Parathyroid adenoma (tissue), 2 donors: ENCODE measurements at regions not wholly inside any gene's neighbourhood (a gene's known extent, or its start where the extent isn't known, plus 50 kb on each side); places are given as distances from the start of the nearest gene placed in this dataset.

ENCODE experiments used
- H2AFZ ChIP-seq: fragments of 300-600 bp; sonication (generic); one replicate; pipeline ENCODE4 v1.7.0; 2017; ENCODE audit warnings: antibody characterized with exemption, mild to moderate bottlenecking
- H3K27ac ChIP-seq: fragments of 300-600 bp; sonication (generic); one replicate; pipeline ENCODE4 v1.7.0; 2017
- H3K27me3 ChIP-seq: fragments of 300-600 bp; sonication (generic); one replicate; pipeline ENCODE4 v1.7.0; 2017; ENCODE audit warnings: low read length; ENCODE audit not compliant: control insufficient read depth, insufficient read depth
- H3K36me3 ChIP-seq: fragments of 300-600 bp; sonication (generic); one replicate; pipeline ENCODE4 v1.7.0; 2017; ENCODE audit warnings: low read length; ENCODE audit not compliant: control insufficient read depth, insufficient read depth
- H3K4me1 ChIP-seq: fragments of 300-600 bp; sonication (generic); one replicate; pipeline ENCODE4 v1.7.0; 2017; ENCODE audit warnings: control low read depth
- H3K4me2 ChIP-seq: fragments of 300-600 bp; sonication (generic); one replicate; pipeline ENCODE4 v1.7.0; 2017; ENCODE audit warnings: low read length
- H3K4me3 ChIP-seq: fragments of 300-600 bp; sonication (generic); one replicate; pipeline ENCODE4 v1.7.0; 2017; ENCODE audit warnings: low read depth, low read length
- H3K79me2 ChIP-seq: fragments of 300-600 bp; sonication (generic); one replicate; pipeline ENCODE4 v1.7.0; 2017; ENCODE audit warnings: control low read depth
- H3K9ac ChIP-seq: fragments of 300-600 bp; sonication (generic); one replicate; pipeline ENCODE4 v1.7.0; 2017; ENCODE audit warnings: mild to moderate bottlenecking
- H3K9me3 ChIP-seq: fragments of 300-600 bp; sonication (generic); one replicate; pipeline ENCODE4 v1.7.0; 2017; ENCODE audit warnings: low read length; ENCODE audit not compliant: control insufficient read depth
- CTCF ChIP-seq: fragments of 300-600 bp; sonication (generic); IDR thresholded peaks from one replicate; pipeline ENCODE4 v1.7.0; 2017; ENCODE audit warnings: antibody characterized with exemption, mild to moderate bottlenecking
- donor health status: primary hyperparathyroidism.

- H3K4me1 ChIP-seq: no peaks in the 10 kb centered on the region
- H2AFZ ChIP-seq: no peak overlapping the region
- H3K27me3 ChIP-seq: no peaks in the 10 kb centered on the region
- TF ChIP-seq CTCF: no peak
- H3K27ac ChIP-seq: no peak overlapping the region
- no peak overlapping the region for H3K4me2 ChIP-seq
- no peaks in the 10 kb centered on the region for H3K9me3 ChIP-seq
- no peak overlapping the region for H3K9ac ChIP-seq
- no peak overlapping the region for H3K4me3 ChIP-seq
- H3K79me2 ChIP-seq: no peaks in the 10 kb centered on the region
- no peaks in the 10 kb centered on the region for H3K36me3 ChIP-seq
Measured at GRCh38 chr13:103200118-103200885, 134.1 kb upstream of the SLC10A2 start.

- H3K27ac ChIP-seq: no peak overlapping the region
- H3K4me3 ChIP-seq: no peak overlapping the region
- H3K9me3 ChIP-seq: no peaks in the 10 kb centered on the region
- H3K4me1 ChIP-seq: no peaks in the 10 kb centered on the region
- no peaks in the 10 kb centered on the region for H3K27me3 ChIP-seq
- H3K79me2 ChIP-seq: no peaks in the 10 kb centered on the region
- no peak overlapping the region for H2AFZ ChIP-seq
- no peaks in the 10 kb centered on the region for H3K36me3 ChIP-seq
- H3K4me2 ChIP-seq: no peak overlapping the region
- no peak overlapping the region for H3K9ac ChIP-seq
- no peak for TF ChIP-seq CTCF
Measured at GRCh38 chr13:103199380-103200088, 133.3 kb upstream of the SLC10A2 start.

GRCh38 chr13:103196356-103196755, 130.1 kb upstream of the SLC10A2 start:
- Histone ChIP-seq H3K79me2 (no peaks in the 10 kb centered on the region), H3K9ac (no peak overlapping the region), H3K36me3 (no peaks in the 10 kb centered on the region), H3K27ac (no peak overlapping the region), H3K27me3 (no peaks in the 10 kb centered on the region), H3K4me1 (no peaks in the 10 kb centered on the region), H3K4me2 (no peak overlapping the region), H3K4me3 (no peak overlapping the region), H2AFZ (no peak overlapping the region), H3K9me3 (no peaks in the 10 kb centered on the region)
- no peak for TF ChIP-seq CTCF

GRCh38 chr13:103195762-103196161, 129.5 kb upstream of the SLC10A2 start:
- Histone ChIP-seq H3K4me3 (no peak overlapping the region), H3K36me3 (no peaks in the 10 kb centered on the region), H2AFZ (no peak overlapping the region), H3K9me3 (no peaks in the 10 kb centered on the region), H3K79me2 (no peaks in the 10 kb centered on the region), H3K27me3 (no peaks in the 10 kb centered on the region), H3K9ac (no peak overlapping the region), H3K27ac (no peak overlapping the region), H3K4me2 (no peak overlapping the region), H3K4me1 (no peaks in the 10 kb centered on the region)
- no peak for TF ChIP-seq CTCF
